ENCODE measurements at regions not wholly inside any gene's neighbourhood (a gene's known extent, or its start where the extent isn't known, plus 50 kb on each side); places are given as distances from the start of the nearest gene placed in this dataset.

- ChIA-PET POLR2A (no interaction called here), CTCF (no interaction called here)
- no peaks in the 10 kb centered on the region for H3K27me3 Mint-ChIP-seq (ENCODE audit: insufficient read depth, unreplicated experiment)
- H3K4me3 Mint-ChIP-seq (ENCODE audit: unreplicated experiment) = no peak overlapping the region
- H3K36me3 Mint-ChIP-seq (ENCODE audit: insufficient read depth, unreplicated experiment) = no peaks in the 10 kb centered on the region
- no peaks in the 10 kb centered on the region for H3K9me3 Mint-ChIP-seq (ENCODE audit: unreplicated experiment)
- no peak for DNase-seq (ENCODE audit: unreplicated experiment)
- no peak for TF ChIP-seq CTCF (IDR thresholded peaks at IDR 0.05; ENCODE audit: unreplicated experiment)
- no peak overlapping the region for H3K27ac Mint-ChIP-seq (ENCODE audit: low read depth, unreplicated experiment)
- BruUV-seq (replicated peaks) = no TSS peak
- peaks cover 10% of the 10 kb centered on the region for H3K4me1 Mint-ChIP-seq (ENCODE audit: insufficient read depth, unreplicated experiment)
- intact Hi-C loops (cut with micrococcal nuclease) = no loop called here
These were observed 59.2 kb upstream of the JCAD start for GRCh38 chr10:30118590-30118989.

GRCh38 chr10:30117812-30118501 lies 58.6 kb upstream of the JCAD start:
- H3K36me3 Mint-ChIP-seq (ENCODE audit: insufficient read depth, unreplicated experiment) = no peaks in the 10 kb centered on the region
- H3K27ac Mint-ChIP-seq (ENCODE audit: low read depth, unreplicated experiment) = no peak overlapping the region
- ChIA-PET CTCF (no interaction called here), POLR2A (no interaction called here)
- no peak for TF ChIP-seq CTCF (IDR thresholded peaks at IDR 0.05; ENCODE audit: unreplicated experiment)
- no peaks in the 10 kb centered on the region for H3K27me3 Mint-ChIP-seq (ENCODE audit: insufficient read depth, unreplicated experiment)
- no peak overlapping the region for H3K4me3 Mint-ChIP-seq (ENCODE audit: unreplicated experiment)
- H3K4me1 Mint-ChIP-seq (ENCODE audit: insufficient read depth, unreplicated experiment) = peaks cover 10% of the 10 kb centered on the region
- BruUV-seq (replicated peaks) = no TSS peak
- intact Hi-C loops (cut with micrococcal nuclease) = no loop called here
- no peaks in the 10 kb centered on the region for H3K9me3 Mint-ChIP-seq (ENCODE audit: unreplicated experiment)
- DNase-seq (ENCODE audit: unreplicated experiment) = no peak

GRCh38 chr10:30116041-30116491 lies 56.7 kb upstream of the JCAD start:
- peaks cover 16% of the 10 kb centered on the region for H3K4me1 Mint-ChIP-seq (ENCODE audit: insufficient read depth, unreplicated experiment)
- DNase-seq (ENCODE audit: unreplicated experiment) = no peak
- no peak overlapping the region for H3K27ac Mint-ChIP-seq (ENCODE audit: low read depth, unreplicated experiment)
- BruUV-seq (replicated peaks) = no TSS peak
- H3K4me3 Mint-ChIP-seq (ENCODE audit: unreplicated experiment) = no peak overlapping the region
- ChIA-PET CTCF (no interaction called here), POLR2A (no interaction called here)
- no peaks in the 10 kb centered on the region for H3K27me3 Mint-ChIP-seq (ENCODE audit: insufficient read depth, unreplicated experiment)
- TF ChIP-seq CTCF (IDR thresholded peaks at IDR 0.05; ENCODE audit: unreplicated experiment) = no peak
- H3K36me3 Mint-ChIP-seq (ENCODE audit: insufficient read depth, unreplicated experiment) = no peaks in the 10 kb centered on the region
- intact Hi-C loops (cut with micrococcal nuclease) = no loop called here
- H3K9me3 Mint-ChIP-seq (ENCODE audit: unreplicated experiment) = no peaks in the 10 kb centered on the region

GRCh38 chr10:30115626-30115940 lies 56.2 kb upstream of the JCAD start:
- Mint-ChIP-seq H3K36me3 (ENCODE audit: insufficient read depth, unreplicated experiment) (no peaks in the 10 kb centered on the region), H3K27me3 (ENCODE audit: insufficient read depth, unreplicated experiment) (no peaks in the 10 kb centered on the region), H3K9me3 (ENCODE audit: unreplicated experiment) (no peaks in the 10 kb centered on the region), H3K4me1 (ENCODE audit: insufficient read depth, unreplicated experiment) (peaks cover 16% of the 10 kb centered on the region), H3K27ac (ENCODE audit: low read depth, unreplicated experiment) (no peak overlapping the region), H3K4me3 (ENCODE audit: unreplicated experiment) (no peak overlapping the region)
- no peak for DNase-seq (ENCODE audit: unreplicated experiment)
- ChIA-PET CTCF (no interaction called here), POLR2A (no interaction called here)
- TF ChIP-seq CTCF (IDR thresholded peaks at IDR 0.05; ENCODE audit: unreplicated experiment) = no peak
- intact Hi-C loops (cut with micrococcal nuclease) = no loop called here
- BruUV-seq (replicated peaks) = no TSS peak

Measured in MCF 10A (cell line).